ENCODE measurements at regions not wholly inside any gene's neighbourhood (a gene's known extent, or its start where the extent isn't known, plus 50 kb on each side); places are given as distances from the start of the nearest gene placed in this dataset.

GRCh38 chr2:71989671-71990070, 158.0 kb downstream of the CYP26B1 start (continued):
- TF ChIP-seq PRDM15 (CRISPR knock-in tag; IDR thresholded peaks at IDR 0.05) (no peak), KDM5B (CRISPR knock-in tag; IDR thresholded peaks at IDR 0.05; ENCODE audit: borderline replicate concordance) (no peak)

GRCh38 chr2:71988170-71988569, 159.5 kb downstream of the CYP26B1 start:
- H4K20me1 ChIP-seq (ENCODE audit: insufficient read depth, low read length) = no peaks in the 10 kb centered on the region
- 32% methylated on average over 2 of the region's 2 CpGs for WGBS (ENCODE audit: low lambda C conversion rate)
- no peak for DNase-seq (ENCODE audit: low spot score)
- intact Hi-C loops (cut with micrococcal nuclease; ENCODE audit: unreplicated experiment) = no loop called here
- no peak overlapping the region for H3K27ac ChIP-seq (ENCODE audit: extremely low read length, insufficient read depth, low read length)
- no peak overlapping the region for H3K4me2 ChIP-seq (ENCODE audit: low read depth, low read length)
- H3K27me3 ChIP-seq (ENCODE audit: control insufficient read depth in 1 of 2, insufficient read depth in 2 of 2, low read length in 2 of 2) = no peaks in the 10 kb centered on the region
- H3K4me1 ChIP-seq (ENCODE audit: insufficient read depth, low read length) = no peaks in the 10 kb centered on the region
- H3K4me3 ChIP-seq (replicated peaks in 1 of 3; ENCODE audit: insufficient read depth in 1 of 3, low read depth in 2 of 3, low read length in 3 of 3) = no peak overlapping the region
- CTCF ChIA-PET (ENCODE audit: low intra/inter-chr PET ratio, low total read pairs) = no interaction called here
- no peak for ATAC-seq
- H3K36me3 ChIP-seq (replicated peaks in 1 of 2; ENCODE audit: control insufficient read depth in 1 of 2, insufficient read depth in 2 of 2, low read length in 2 of 2) = no peaks in the 10 kb centered on the region
- H2AFZ ChIP-seq (ENCODE audit: low read length) = no peak overlapping the region
- H3K79me2 ChIP-seq (ENCODE audit: insufficient read depth, low read length) = no peaks in the 10 kb centered on the region
- no peak for FAIRE-seq
- POLR2A ChIA-PET = no interaction called here
- no peak overlapping the region for H3K9ac ChIP-seq (ENCODE audit: insufficient read depth, low read depth, low read length)
- H3K9me3 ChIP-seq (ENCODE audit: low read length) = no peaks in the 10 kb centered on the region
- BruUV-seq (replicated peaks) = no TSS peak
- in situ Hi-C loops (cut with HindIII; ENCODE audit: extremely low pct_ligation_motif_present, low pct_unique_long_range_greater_than_20kb) = no loop called here
- TF ChIP-seq KDM6A (CRISPR knock-in tag; IDR thresholded peaks at IDR 0.05; ENCODE audit: low read depth) (no peak), ZC3H4 (CRISPR knock-in tag; IDR thresholded peaks at IDR 0.05; ENCODE audit: borderline replicate concordance) (no peak), PATZ1 (CRISPR knock-in tag; IDR thresholded peaks at IDR 0.05) (no peak), NCOA2 (CRISPR knock-in tag; IDR thresholded peaks at IDR 0.05) (no peak), KMT2A (CRISPR knock-in tag; IDR thresholded peaks at IDR 0.05) (no peak), HOXA9 (CRISPR knock-in tag; IDR thresholded peaks at IDR 0.05; ENCODE audit: borderline replicate concordance) (no peak), EED (CRISPR knock-in tag; IDR thresholded peaks at IDR 0.05) (no peak), GZF1 (CRISPR knock-in tag; IDR thresholded peaks at IDR 0.05) (no peak), IRF2 (CRISPR knock-in tag; IDR thresholded peaks at IDR 0.05) (no peak), ETS1 (CRISPR knock-in tag; IDR thresholded peaks at IDR 0.05) (no peak), EEA1 (CRISPR knock-in tag; IDR thresholded peaks at IDR 0.05; ENCODE audit: borderline replicate concordance) (no peak), MTF1 (CRISPR knock-in tag; IDR thresholded peaks at IDR 0.05) (no peak), HNRNPL (IDR thresholded peaks at IDR 0.05; ENCODE audit: low read depth, low read length) (no peak), ZFP36L2 (CRISPR knock-in tag; IDR thresholded peaks at IDR 0.05) (no peak), ZNF234 (CRISPR knock-in tag; conservative IDR thresholded peaks at IDR 0.05) (no peak), CENPT (CRISPR knock-in tag; IDR thresholded peaks at IDR 0.05; ENCODE audit: low read depth) (no peak), ZBTB38 (CRISPR knock-in tag; IDR thresholded peaks at IDR 0.05) (no peak), TCF12 (IDR thresholded peaks at IDR 0.05) (no peak), TCF12 (CRISPR knock-in tag; IDR thresholded peaks at IDR 0.05) (no peak)

Measured in HepG2 (cell line).